GM11168 (cell line): ENCODE measurements at regions not wholly inside any gene's neighbourhood (a gene's known extent, or its start where the extent isn't known, plus 50 kb on each side); places are given as distances from the start of the nearest gene placed in this dataset.
"Not testable (repeated sequence)": the region's sequence is repeated elsewhere in the genome, so short reads cannot be mapped to it uniquely, and the experiment has no call there.

Source experiments
- in situ Hi-C: fragments of 300-500 bp; cut with MboI; formaldehyde crosslinking; loops from one replicate; pipeline ENCODE4 v1.12.0; 2022; ENCODE audit warnings: low sequenced_read_pairs; ENCODE audit not compliant: unreplicated experiment

DNA sequence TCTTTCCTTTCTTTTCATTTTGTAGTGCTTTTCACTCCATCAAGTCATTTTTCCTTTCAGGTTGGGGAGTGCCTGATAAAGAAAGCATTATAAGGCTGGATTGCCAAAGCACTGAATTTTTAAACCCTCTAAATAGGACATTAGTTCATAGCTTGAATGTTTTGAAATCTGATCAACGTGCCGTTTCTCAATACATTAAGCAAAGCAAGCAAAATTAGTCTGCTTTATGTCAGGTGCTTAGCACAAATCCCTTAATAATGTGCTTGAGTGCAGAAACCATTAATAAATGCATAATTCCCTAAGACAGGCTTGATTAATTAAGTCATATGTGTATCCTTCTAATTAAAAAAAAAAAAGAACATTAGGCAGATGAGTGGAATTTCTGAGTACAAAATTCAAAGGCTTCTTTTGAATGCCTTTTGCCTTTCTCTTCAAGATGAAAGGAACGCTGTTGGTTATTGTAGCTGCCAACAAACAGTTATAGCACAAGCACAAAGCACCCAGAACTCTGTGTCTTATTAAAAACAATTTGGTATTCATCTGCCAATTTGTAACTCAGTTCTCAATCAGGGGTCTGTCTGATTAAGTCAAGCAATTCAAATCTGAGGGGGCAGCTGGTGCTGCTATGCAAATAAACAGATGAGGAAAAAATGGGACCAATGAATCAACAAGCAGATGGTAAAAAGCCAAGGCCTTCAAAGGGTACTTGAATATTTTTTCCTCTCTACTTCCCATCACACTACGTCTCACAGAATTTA is 233.7 kb downstream of the TLE1 start:
- in situ Hi-C loops: no loop called here

DNA sequence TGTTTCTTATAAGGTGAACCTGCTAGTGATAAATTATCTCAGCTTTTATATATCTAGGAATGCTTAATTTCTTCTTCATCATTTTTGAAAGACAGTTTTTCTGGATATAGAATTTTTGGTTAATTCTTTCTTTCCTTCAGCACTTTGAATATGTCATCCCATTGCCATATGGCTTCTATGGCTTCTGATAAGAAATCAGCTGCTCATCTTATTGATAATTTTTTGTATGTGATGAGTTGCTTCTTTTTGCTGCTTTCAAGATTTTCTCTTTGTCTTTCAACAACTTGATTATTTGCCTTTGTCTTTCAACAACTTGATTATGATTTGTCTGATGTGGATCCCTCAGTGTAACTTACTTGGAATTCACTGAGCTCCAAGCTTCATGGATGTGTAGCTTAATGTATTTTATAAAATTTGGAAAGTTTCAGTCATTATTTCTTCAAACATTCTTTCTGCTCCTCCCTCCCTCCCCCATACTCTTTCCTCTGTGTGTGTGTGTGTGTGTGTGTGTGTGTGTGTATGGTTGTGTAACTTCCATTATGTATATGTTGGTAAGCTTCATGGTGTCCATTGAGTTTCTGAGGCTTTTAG is 243.9 kb downstream of the TLE1 start:
- in situ Hi-C loops: no loop called here

DNA sequence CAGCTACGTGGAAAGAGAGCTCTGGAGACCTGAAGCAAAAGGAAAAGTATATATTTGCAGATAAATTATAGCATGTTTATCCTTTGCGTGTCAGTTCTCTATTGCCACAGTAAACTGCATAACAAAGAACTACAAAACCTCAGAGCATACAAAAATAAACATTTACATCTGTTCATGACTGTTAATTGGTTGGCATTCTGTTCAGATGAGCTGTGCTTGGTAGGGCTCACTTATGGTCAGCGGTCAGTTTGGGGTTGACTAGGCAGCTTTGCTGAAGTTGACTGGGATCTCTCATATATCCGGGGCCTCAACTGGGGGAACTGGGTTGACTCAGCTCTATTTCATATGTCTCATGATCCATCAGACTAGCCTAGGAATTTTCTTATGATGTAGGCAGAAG is 257.7 kb downstream of the TLE1 start:
- in situ Hi-C loops: no loop called here

DNA sequence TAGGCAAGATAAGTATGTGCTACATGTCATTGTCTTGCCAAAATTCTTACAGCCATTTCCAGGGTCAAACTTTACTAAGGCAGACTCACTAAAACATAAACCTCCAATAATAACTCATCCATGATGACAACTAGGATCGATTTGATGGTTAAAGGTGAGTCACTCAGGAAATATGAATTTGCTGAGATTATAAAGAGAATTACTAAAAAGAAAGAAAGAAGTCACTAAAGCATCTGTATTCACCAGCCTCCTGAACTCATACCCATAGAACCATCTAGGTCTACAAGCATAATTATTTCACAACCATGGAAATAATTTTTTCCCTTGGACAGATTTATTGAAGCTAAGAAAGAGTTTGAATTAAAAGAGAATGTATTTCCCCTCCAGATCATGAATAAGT is 258.6 kb downstream of the TLE1 start:
- in situ Hi-C loops: no loop called here

DNA sequence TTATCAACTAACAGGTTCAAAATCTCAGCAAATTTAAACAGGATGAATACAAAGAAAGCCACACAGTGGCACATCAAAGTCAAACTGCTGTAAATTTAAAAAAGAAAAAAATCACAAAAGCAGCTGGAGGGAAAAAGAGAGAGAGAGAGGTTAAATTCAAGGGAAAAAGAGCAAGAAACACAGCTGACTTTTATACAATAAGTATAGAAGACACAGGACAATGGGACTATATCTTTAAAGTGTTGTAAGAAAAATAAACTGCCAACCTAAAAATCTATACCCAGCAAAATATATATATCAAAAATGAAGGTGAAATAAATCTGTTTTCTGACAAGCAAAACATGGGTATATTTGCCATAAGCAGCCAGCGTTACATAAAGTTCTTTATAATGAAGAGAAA is 261.5 kb downstream of the TLE1 start:
- in situ Hi-C loops: no loop called here

DNA sequence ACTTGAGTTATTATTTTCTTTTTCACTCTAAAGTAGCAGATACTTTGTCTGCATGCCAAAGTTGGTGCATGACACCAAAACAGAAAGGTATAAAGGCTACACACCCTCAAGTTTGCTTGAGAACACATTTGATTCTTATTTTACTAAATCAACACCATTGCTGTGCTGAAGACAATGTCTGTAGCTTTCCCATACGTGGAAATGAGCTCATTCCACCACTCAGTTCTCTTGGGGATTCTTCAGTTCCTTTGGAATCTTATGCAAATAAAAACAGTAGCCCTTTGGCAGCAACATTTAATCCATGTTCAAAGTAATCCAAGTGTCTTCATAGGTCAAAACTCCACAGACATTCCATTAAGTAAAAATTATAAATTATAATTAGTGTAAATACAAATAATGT is 264.9 kb downstream of the TLE1 start:
- in situ Hi-C loops: no loop called here

DNA sequence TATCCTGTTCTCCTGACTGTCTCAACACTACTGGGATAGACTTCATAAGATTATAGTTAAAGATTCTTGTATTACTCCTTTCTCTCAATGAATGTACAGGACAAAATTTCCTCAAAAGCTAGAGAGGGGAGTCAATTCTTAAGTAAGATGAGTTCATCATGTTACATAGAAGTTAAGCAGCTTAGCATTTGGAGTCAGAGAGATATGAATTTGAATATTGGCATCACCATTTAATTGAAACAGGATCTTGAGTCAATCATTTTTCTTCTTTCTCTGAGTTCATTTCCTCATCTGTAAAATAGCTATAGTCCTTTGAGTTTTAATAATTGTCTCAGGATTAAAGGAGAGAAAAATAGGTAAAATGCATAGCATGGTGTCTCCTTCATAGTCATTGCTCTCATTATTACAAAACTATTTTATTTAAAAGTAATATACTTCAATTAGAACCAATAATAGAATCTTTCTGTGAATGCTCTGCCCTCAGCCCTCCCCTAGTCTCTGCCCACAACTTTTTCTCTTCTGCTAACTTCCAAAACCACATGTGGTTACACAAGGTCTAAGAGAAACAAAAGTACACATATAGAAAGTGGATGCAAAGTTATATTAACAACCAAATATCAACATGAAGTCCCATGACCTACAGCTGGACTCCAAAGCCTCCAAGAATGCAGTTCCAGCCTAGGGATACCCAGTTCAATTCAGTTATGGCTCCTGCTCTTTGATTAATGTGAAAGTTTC is 265.6 kb downstream of the TLE1 start:
- in situ Hi-C loops: no loop called here

DNA sequence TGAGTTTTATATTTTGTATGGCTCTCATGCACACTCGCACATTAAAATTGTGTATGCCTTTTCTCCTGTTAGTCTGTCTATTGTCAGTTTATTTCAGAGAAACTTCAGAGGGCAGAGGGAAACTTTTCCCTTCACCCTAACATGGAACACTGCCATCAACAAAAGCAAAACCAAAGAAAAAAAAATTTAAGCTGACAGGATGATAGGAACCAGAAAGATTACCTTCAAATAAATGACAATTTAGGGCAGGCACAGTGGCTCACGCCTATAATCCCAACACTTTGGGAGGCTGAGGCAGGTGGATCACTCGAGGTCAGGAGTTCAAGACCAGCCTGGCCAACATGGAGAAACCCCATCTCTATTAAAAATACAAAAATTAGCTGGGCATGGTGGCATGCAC is 268.3 kb downstream of the TLE1 start:
- in situ Hi-C loops: not testable (repeated sequence)

DNA sequence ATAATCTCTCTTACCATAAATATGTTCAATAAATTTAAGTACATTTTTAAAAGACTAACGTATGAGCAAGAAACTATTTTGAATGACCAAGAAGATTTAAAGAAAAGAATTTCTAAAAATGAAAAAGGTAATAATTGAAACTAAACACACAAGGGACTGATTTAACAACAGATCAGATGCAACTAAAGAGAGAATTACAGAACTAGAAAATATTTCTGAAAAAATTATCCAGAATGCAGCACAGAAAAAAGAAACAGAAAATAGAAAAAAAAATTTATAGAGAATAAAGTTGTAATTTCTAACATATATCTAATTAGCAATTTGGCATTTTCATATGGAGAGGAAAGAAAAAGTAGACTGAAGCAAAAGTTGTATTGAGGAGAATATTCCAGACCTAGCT is 269.3 kb downstream of the TLE1 start:
- in situ Hi-C loops: no loop called here

DNA sequence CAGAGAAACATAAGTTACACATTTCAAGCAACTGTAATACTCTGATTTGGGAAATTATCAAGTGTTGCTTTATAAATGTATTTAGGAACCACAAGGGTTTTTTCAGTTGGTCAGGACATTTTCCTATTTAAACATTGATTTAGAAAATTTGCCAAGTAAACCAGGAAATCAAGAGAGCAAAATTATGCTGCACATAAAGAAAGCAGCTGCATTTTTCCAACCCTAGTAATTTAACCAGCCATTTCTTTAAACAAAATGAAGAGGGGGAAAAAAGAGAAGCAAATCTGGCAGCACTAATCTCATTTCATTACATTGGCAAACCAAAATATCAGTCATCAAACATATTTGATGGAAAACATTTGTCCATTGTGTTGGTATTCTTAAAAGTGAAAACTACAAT is 271.4 kb downstream of the TLE1 start:
- in situ Hi-C loops: no loop called here

DNA sequence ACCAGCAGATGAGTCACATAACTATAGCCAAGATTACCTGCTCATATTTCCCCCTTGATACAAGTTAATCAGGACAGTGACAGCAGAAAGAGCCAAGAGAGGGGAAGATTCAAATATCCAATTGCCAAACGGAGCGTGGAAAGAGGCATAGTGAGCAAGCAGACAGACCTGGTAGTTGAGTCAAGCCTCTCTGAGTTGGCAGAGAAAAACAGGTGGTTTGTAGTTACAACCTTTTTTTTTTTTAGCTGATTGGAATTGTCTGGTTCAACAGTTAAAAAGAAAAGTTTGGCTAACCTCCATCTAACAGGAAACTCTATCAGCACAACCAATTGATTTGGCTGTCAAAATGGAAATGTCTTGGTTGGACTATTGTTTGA is 272.1 kb downstream of the TLE1 start:
- in situ Hi-C loops: no loop called here

DNA sequence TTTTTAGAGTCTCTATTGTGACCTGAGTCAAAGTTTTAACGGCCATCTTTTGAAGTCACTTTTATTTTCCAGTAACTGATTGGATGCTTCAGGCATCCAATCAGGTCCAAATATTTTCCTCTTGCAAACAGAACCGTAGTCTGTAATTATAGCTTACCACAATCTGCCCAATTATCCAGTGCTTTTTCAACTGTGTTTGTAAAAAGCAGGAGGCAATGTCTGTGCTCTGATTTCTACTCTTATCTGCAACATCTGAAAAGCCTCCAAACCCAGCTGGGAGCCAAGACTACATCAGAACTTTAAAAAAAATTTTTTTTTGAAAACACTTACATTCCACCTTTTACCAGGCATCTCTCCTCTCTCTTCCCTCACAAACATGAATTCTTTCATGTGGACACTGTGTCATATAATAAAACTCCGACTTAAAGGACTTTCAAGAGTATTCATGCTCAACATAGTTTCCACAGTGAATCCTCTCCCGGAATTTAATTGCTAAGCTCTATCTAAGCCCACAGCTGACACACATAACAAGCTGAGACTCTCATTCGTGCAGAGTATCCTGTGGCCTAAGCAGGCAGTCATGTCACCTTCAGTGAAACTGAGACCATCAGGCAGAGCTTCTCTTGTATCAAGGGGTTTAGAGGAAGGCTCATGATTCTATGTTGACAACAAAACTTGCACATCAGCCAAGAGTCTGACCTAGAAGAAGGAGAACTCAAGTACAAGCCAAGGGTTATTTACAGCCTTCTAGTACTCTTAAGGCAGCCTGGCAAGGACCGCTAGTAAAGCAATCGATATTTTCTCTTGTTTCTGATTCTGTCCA is 272.7 kb downstream of the TLE1 start:
- in situ Hi-C loops: no loop called here

DNA sequence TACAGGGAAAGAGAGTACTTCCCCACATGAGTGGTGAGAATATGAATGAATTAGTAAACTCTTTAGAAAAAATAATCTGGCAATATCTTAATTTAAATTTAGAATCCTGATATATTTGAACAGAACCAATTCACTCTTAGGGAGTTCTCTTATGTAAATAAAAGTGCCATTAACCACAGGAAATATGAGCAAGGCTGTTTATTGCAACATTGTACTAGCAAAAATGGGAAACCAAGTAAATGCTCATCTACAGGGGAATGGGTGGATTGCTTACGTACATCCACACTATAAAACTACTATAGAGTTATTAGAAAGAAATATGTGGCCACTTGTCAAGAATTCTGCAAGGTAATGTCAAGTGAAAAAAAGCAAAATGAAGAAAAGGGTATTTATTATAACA is 274.5 kb downstream of the TLE1 start:
- in situ Hi-C loops: no loop called here

DNA sequence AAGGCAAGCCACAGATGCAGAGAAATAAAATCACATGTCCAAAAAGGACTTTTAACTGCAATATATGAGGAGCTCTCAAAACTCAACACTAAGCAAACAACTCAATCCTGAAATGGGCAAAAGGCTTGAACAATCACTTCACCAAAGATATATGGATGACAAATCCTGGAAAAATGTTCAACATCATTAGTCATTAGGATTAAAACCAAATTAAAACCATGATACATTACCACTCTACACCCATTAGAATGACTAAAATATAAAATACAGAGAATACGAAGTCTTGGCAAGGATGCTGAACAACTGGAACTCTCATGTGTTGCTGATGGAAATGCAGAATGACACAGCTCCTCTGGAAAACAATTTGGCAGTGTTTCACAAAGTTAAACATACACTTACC is 277.4 kb downstream of the TLE1 start:
- in situ Hi-C loops: no loop called here

DNA sequence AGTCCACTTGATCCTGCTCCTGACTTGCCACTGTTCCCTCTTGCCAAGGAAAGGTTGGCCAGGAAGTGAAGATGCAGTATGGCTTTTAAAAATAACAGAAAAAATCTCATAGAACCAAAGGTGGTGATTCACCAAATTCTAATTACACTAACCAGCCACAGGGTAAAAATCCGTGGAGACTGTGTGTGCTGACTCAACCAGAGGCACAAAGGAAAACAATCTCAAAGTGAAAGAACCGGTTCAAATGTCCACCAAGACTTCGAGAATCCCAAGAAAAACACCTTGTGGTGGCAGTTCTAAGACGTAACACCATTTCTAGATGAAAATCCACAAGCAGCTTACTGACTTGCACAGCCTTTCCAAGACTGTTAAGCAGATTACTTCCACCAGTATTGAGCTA is 279.1 kb downstream of the TLE1 start:
- in situ Hi-C loops: no loop called here

DNA sequence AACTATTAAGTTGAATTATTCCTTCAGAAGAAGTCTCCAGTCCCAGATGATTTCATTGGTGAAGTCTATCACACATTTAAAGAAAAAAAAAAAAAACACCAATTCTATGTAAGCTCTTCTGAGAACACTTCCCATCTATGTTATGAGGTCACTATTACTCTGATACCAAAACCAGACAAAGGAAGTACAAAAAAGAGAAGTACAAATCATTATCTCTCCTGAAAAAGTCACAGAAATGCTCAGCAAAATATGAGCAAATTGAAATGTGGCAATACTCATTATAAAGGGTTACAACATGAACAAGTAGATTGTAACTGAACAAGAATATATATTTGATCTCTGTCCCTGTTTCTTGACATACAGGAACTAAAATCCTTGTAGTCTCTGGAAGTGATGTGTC is 280.4 kb downstream of the TLE1 start:
- in situ Hi-C loops: no loop called here

DNA sequence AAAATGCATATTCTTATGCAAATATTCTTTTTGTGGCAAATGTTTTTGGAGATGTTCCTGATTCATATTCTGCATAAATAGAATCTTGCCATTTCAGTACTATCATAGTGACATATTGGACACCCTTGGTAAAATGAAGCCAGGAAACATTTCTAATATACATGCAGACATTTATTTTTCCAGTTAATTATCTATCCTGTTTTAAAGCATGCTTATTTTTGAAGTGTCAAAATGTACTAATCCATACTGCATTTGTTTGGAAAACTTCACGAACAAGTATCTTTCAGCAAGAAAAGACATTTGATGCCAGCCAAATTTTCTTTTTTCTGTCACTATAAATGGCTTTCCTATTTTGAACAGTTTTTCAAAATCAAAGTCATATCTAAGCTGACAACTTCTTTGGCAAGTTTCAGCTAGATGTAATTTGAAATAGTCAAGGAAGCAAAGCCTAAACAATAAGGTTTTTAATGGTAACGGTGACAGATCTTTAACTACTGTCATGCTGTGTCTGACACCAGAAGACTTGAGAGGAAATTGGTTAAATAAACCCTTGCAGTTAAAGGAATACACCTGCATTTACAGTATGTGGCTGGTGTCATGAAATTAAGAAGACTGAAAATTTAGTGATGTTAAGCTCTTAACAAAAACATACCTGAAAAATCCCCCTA is 284.3 kb downstream of the TLE1 start:
- in situ Hi-C loops: no loop called here

DNA sequence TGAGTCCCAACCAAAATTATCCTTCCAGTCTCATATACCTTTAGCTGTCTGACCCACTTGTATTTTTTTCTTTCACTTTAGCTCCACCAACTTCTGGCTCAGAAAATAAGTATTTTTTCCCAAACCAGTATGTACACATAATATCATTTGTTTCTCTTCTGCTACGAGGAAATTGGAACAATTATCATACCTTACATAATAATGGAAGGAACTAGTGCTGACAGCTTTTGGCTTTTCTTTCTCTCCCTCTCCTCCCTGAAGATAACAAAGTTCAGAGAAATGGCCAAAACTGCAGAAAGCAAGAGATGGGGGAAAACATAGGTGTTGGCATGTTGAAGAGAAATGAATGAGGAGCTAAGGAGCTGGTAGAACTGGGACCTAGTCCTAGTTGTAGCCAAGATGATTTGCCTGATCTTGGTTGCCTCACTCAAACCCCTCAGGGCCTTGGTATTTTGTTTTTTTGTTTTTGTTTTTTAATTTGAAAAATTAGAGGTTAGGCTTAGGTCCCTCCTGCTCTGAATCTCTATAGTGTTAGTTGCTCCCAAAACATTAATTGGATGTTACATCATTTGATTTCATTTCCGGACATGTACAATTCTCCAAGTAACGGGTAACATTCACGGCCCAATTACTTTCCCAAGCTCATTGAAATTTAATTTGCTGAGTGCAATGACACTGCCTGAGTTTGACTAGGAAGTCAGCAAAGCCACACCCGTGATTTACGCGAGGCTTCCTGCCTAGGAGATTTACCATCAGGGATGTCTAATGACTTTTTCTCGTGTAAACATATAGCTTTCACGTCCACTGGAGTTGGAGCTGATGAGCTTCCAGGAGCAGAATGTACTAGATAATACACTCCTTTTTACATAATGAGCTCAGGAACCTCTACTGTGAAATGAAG is 291.6 kb downstream of the TLE1 start:
- in situ Hi-C loops: no loop called here

DNA sequence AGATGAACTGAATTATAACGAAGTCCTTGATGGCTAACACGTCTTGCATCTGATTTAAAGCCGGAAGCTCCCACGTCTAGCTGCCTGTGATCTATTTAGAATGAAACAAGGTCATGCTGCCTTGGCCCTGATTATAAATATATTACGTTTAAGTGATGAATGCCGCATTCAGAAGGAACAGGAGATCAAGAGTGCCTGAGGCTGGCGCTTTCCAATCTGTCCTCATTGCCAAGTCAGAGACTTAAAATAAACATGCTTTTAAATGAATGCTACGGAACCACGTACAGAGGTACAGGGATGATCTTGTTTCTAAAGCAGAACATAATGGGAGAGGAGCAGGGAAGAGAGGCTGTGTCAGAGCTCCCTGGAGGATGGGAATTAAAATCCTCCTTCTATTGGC is 292.8 kb downstream of the TLE1 start:
- in situ Hi-C loops: no loop called here
